HepG2 (cell line): ENCODE measurements at regions not wholly inside any gene's neighbourhood (a gene's known extent, or its start where the extent isn't known, plus 50 kb on each side); places are given as distances from the start of the nearest gene placed in this dataset.

Source experiments
- ATAC-seq: fragments of 200-7000 bp; cut with Tn5 transposase; 3 replicates; pipeline ENCODE4 v1.9.1; 2020; ENCODE audit warnings: mild to moderate bottlenecking, moderate library complexity
- BruUV-seq: library from RNA; stranded (reverse); fragments of 400-500 nt; replicated peaks from 2 replicates; lab custom pipeline; 2021; lab: Mats Ljungman, UMichigan
- CTCF ChIA-PET: fragments of 300-600 bp; formaldehyde crosslinking; extraction: SDS; loops from one replicate; lab custom pipeline; 2021; ENCODE audit warnings: low total read pairs, inconsistent platforms, low intra/inter-chr PET ratio; lab: Yijun Ruan, JAX
- POLR2A ChIA-PET: fragments of 350-600 bp; sonication (Branson Sonifier 250); formaldehyde crosslinking; loops from one replicate; lab custom pipeline; 2020; ENCODE audit warnings: antibody characterized with exemption, inconsistent platforms; lab: Yijun Ruan, JAX
- DNase-seq: peaks from one replicate; pipeline ENCODE4 v3.0.0-alpha.2; 2015; ENCODE audit warnings: low spot score
- FAIRE-seq: peaks from 3 replicates; lab custom pipeline; 2011; peaks lifted over from hg19 to GRCh38; lab: Jason Lieb, UNC
- H2AFZ ChIP-seq: one replicate; pipeline ENCODE4 v1.6.1; 2011; ENCODE audit warnings: low read length, inconsistent platforms
- H3K27ac ChIP-seq: fragments of 300-600 bp; 3 replicates; pipeline ENCODE4 v1.8.0; 2011; ENCODE audit warnings: mixed run types, mild to moderate bottlenecking, mixed read lengths, low read length, inconsistent platforms; ENCODE audit not compliant: insufficient read depth; ENCODE audit errors: extremely low read length
- H3K27me3 ChIP-seq, 2 experiments: fragments of 200-600 bp in 1 of 2; 2 replicates in 1 of 2; 3 replicates in 1 of 2; pipeline versions ENCODE4 v1.6.0 to v1.8.0; 2011; ENCODE audit warnings: low read length in 2 of 2, mild to moderate bottlenecking in 2 of 2, moderate library complexity in 2 of 2, inconsistent platforms in 1 of 2; ENCODE audit not compliant: insufficient read depth in 2 of 2, control insufficient read depth in 1 of 2
- H3K36me3 ChIP-seq, 2 experiments: fragments of 200-600 bp in 1 of 2; replicated peaks in 1 of 2; 2 replicates in 1 of 2; 3 replicates in 1 of 2; pipeline versions ENCODE4 v1.5.1 to v1.8.0; 2011; ENCODE audit warnings: low read length in 2 of 2, inconsistent platforms in 1 of 2; ENCODE audit not compliant: insufficient read depth in 2 of 2, control insufficient read depth in 1 of 2
- H3K4me1 ChIP-seq: 2 replicates; pipeline ENCODE4 v1.5.1; 2012; ENCODE audit warnings: low read length, inconsistent platforms; ENCODE audit not compliant: insufficient read depth
- H3K4me2 ChIP-seq: 2 replicates; pipeline ENCODE4 v1.6.0; 2011; ENCODE audit warnings: low read depth, low read length, inconsistent platforms
- H3K4me3 ChIP-seq, 3 experiments: fragments of 200-600 bp in 1 of 3; sonication (generic), shearing (Covaris generic) in 1 of 3; replicated peaks in 1 of 3; 2 replicates each; pipeline ENCODE4 v1.5.1; 2011 to 2016; ENCODE audit warnings: low read length in 3 of 3, inconsistent platforms in 2 of 3, low read depth in 2 of 3, mild to moderate bottlenecking in 2 of 3, control low read depth in 1 of 3, mixed read lengths in 1 of 3; ENCODE audit not compliant: insufficient read depth in 1 of 3
- H3K79me2 ChIP-seq: one replicate; pipeline ENCODE4 v1.6.1; 2011; ENCODE audit warnings: low read length, inconsistent platforms; ENCODE audit not compliant: insufficient read depth
- H3K9ac ChIP-seq: 2 replicates; pipeline ENCODE4 v1.6.0; 2011; ENCODE audit warnings: mild to moderate bottlenecking, low read depth, low read length, inconsistent platforms; ENCODE audit not compliant: insufficient read depth
- H3K9me3 ChIP-seq: 2 replicates; pipeline ENCODE4 v1.5.1; 2012; ENCODE audit warnings: mild to moderate bottlenecking, low read length
- H4K20me1 ChIP-seq: 2 replicates; pipeline ENCODE4 v1.6.0; 2011; ENCODE audit warnings: inconsistent platforms, mild to moderate bottlenecking, low read length, moderate library complexity; ENCODE audit not compliant: insufficient read depth
- CBX2 ChIP-seq, 2 experiments: fragments of 200-600 bp in 1 of 2; sonication (generic); formaldehyde crosslinking in 1 of 2; IDR thresholded peaks; 2 replicates each; pipeline versions ENCODE4 v1.7.0 to v1.8.1; 2018 to 2022; ENCODE audit warnings: low read depth in 2 of 2, low read length in 1 of 2, mild to moderate bottlenecking in 1 of 2, missing genetic modification reagents in 1 of 2
- CCAR2 ChIP-seq: fragments of 200-400 bp; formaldehyde crosslinking; optimal IDR thresholded peaks from 2 replicates; pipeline ENCODE3; 2018; ENCODE audit warnings: low read depth, mild to moderate bottlenecking, low read length, moderate library complexity
- GFI1 ChIP-seq: sonication (generic); formaldehyde crosslinking; IDR thresholded peaks from 2 replicates; pipeline ENCODE4 v1.5.0; 2020; ENCODE audit warnings: missing genetic modification reagents, mild to moderate bottlenecking, borderline replicate concordance
- GTF3A ChIP-seq: sonication (generic); formaldehyde crosslinking; conservative IDR thresholded peaks from 2 replicates; pipeline ENCODE4 v1.4.0; 2020; ENCODE audit warnings: mild to moderate bottlenecking, missing genetic modification reagents
- MXI1 ChIP-seq: IDR thresholded peaks from 3 replicates; pipeline ENCODE4 v1.6.1; 2012; ENCODE audit warnings: low read depth, low read length, inconsistent platforms, borderline replicate concordance
- ZNF17 ChIP-seq: sonication (generic); formaldehyde crosslinking; IDR thresholded peaks from 2 replicates; pipeline ENCODE4 v1.5.0; 2020; ENCODE audit warnings: mild to moderate bottlenecking, missing genetic modification reagents
- ZNF337 ChIP-seq: sonication (generic); formaldehyde crosslinking; IDR thresholded peaks from 2 replicates; pipeline ENCODE4 v1.5.1; 2020; ENCODE audit warnings: missing genetic modification reagents, low read depth, mild to moderate bottlenecking, borderline replicate concordance
- WGBS: methylation state at CpG from one replicate; pipeline ENCODE4 v1.1.6; 2017; ENCODE audit warnings: low lambda C conversion rate; 5-methylcytosine and 5-hydroxymethylcytosine counted together
- in situ Hi-C: cut with HindIII; loops from 2 replicates; pipeline ENCODE4 v1.10.0; 2017; ENCODE audit warnings: low pct_unique_long_range_greater_than_20kb; ENCODE audit not compliant: extremely low pct_ligation_motif_present
- intact Hi-C: fragments of 100-400 bp; cut with micrococcal nuclease; formaldehyde crosslinking; loops from one replicate; pipeline ENCODE4 v1.10.0; 2022; ENCODE audit not compliant: unreplicated experiment
- TF ChIP-seq, protein P1 (sequence below): sonication (generic); formaldehyde crosslinking; conservative IDR thresholded peaks from 2 replicates; pipeline ENCODE4 v1.4.0; 2020; ENCODE audit warnings: missing genetic modification reagents

DNA sequence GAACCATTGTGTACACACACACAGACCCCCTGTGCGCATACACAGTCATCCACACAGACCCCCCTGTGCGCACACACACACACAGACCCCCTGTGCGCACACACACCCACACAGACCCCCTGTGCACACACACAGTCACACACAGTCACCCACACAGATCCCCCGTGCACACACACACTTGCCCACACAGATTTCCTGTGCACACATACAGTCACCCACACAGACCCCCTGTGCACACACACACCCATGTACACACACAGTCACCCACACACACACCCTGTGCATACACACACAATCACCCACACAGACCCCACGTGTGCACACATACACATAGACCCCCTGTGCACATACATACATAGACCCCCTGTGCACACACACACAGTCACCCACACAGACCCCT lies 106.1 kb downstream of the HSPH1 start:
- BruUV-seq, result no TSS peak
- intact Hi-C loops, result no loop called here
- 36% methylated on average over 3 of the region's 5 CpGs for WGBS
- POLR2A ChIA-PET, result no interaction called here
- Histone ChIP-seq H3K27me3 (peaks cover 0 to 10% of the 10 kb centered on the region in 2 experiments; a peak in 3 of 5 replicates), H3K9me3 (no peaks in the 10 kb centered on the region)
- FAIRE-seq, result no peak
- TF ChIP-seq GFI1 (no peak), ZNF337 (no peak), CCAR2 (no peak), CBX2 (IDR thresholded peaks at IDR 0.05; ENCODE audit: low read depth, low read length) (no peak), CBX2 (CRISPR knock-in tag; IDR thresholded peaks at IDR 0.05; ENCODE audit: low read depth) (no peak), ZNF17 (CRISPR knock-in tag) (no peak), GTF3A (CRISPR knock-in tag) (no peak), MXI1 (no peak)
- TF ChIP-seq, protein P1, sequence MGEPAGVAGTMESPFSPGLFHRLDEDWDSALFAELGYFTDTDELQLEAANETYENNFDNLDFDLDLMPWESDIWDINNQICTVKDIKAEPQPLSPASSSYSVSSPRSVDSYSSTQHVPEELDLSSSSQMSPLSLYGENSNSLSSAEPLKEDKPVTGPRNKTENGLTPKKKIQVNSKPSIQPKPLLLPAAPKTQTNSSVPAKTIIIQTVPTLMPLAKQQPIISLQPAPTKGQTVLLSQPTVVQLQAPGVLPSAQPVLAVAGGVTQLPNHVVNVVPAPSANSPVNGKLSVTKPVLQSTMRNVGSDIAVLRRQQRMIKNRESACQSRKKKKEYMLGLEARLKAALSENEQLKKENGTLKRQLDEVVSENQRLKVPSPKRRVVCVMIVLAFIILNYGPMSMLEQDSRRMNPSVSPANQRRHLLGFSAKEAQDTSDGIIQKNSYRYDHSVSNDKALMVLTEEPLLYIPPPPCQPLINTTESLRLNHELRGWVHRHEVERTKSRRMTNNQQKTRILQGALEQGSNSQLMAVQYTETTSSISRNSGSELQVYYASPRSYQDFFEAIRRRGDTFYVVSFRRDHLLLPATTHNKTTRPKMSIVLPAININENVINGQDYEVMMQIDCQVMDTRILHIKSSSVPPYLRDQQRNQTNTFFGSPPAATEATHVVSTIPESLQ (CRISPR knock-in tag), result no peak
- TF ChIP-seq, all 625 proteins: peak for 0
- Histone ChIP-seq H3K4me3 (no peak overlapping the region), H3K79me2 (no peaks in the 10 kb centered on the region), H3K9ac (no peak overlapping the region), H3K36me3 (no peaks in the 10 kb centered on the region), H3K4me2 (no peak overlapping the region), H4K20me1 (no peaks in the 10 kb centered on the region), H3K27ac (no peak overlapping the region), H3K4me1 (no peaks in the 10 kb centered on the region), H2AFZ (no peak overlapping the region)
- ATAC-seq (no peak), DNase-seq (no peak)
- in situ Hi-C loops, result no loop called here
- CTCF ChIA-PET, result no interaction called here
